GM12872 (cell line): ENCODE measurements at regions not wholly inside any gene's neighbourhood (a gene's known extent, or its start where the extent isn't known, plus 50 kb on each side); places are given as distances from the start of the nearest gene placed in this dataset.

Source experiments
- CTCF ChIP-seq: IDR thresholded peaks from 3 replicates; pipeline ENCODE4 v1.5.1; 2011; ENCODE audit warnings: low read depth, mild to moderate bottlenecking, low read length, moderate library complexity; ENCODE audit not compliant: insufficient read depth

- TF ChIP-seq CTCF: no peak
Observed at GRCh38 chr10:131656009-131656408, 244.8 kb upstream of the PPP2R2D start.

GRCh38 chr10:131656431-131656841 lies 244.4 kb upstream of the PPP2R2D start:
- TF ChIP-seq CTCF: no peak

- no peak for TF ChIP-seq CTCF
Observed at GRCh38 chr10:131657318-131657984, 243.4 kb upstream of the PPP2R2D start.

- TF ChIP-seq CTCF: no peak
Observed at GRCh38 chr10:131657985-131658330, 242.8 kb upstream of the PPP2R2D start.

- no peak for TF ChIP-seq CTCF
Observed at GRCh38 chr10:131658476-131659110, 242.2 kb upstream of the PPP2R2D start.

- TF ChIP-seq CTCF: no peak
Observed at GRCh38 chr10:131660427-131660826, 240.4 kb upstream of the PPP2R2D start.

GRCh38 chr10:131662851-131663250 lies 238.0 kb upstream of the PPP2R2D start:
- no peak for TF ChIP-seq CTCF
